Suprapubic skin (tissue), 4 donors: ENCODE measurements at regions not wholly inside any gene's neighbourhood (a gene's known extent, or its start where the extent isn't known, plus 50 kb on each side); places are given as distances from the start of the nearest gene placed in this dataset.

ENCODE experiments used
- CTCF ChIP-seq, 2 donors: fragments of 200-600 bp in 1 of 2; fragments of 450-650 bp in 1 of 2; sonication (generic) in 1 of 2; IDR thresholded peaks; one replicate each; pipeline ENCODE4 v1.5.1; 2016 to 2019; ENCODE audit warnings: antibody characterized with exemption in 2 of 2, mild to moderate bottlenecking in 1 of 2, moderate library complexity in 1 of 2
- POLR2A ChIP-seq, 2 donors: fragments of 450-650 bp; IDR thresholded peaks; one replicate each; pipeline ENCODE4 v1.6.1; 2017; ENCODE audit warnings: antibody characterized with exemption in 2 of 2, mild to moderate bottlenecking in 2 of 2, moderate library complexity in 2 of 2
- POLR2AphosphoS5 ChIP-seq, 3 donors: sonication (generic); formaldehyde crosslinking; IDR thresholded peaks; one replicate each; pipeline ENCODE4 v1.6.1; 2017; ENCODE audit warnings: antibody characterized with exemption in 3 of 3

- no peak for TF ChIP-seq CTCF (IDR thresholded peaks at IDR 0.05)
- no peak for TF ChIP-seq POLR2A (IDR thresholded peaks at IDR 0.05)
- no peak for TF ChIP-seq POLR2AphosphoS5 (IDR thresholded peaks at IDR 0.05)
These were observed 290.5 kb upstream of the DPYD start for GRCh38 chr1:98211271-98211845.
